HG02610 (cell line): ENCODE measurements at regions not wholly inside any gene's neighbourhood (a gene's known extent, or its start where the extent isn't known, plus 50 kb on each side); places are given as distances from the start of the nearest gene placed in this dataset.

Experiments
- ATAC-seq: cut with Tn5 transposase; IDR thresholded peaks from one replicate; pipeline ENCODE4 v1.9.1; 2021; ENCODE audit warnings: mild to moderate bottlenecking, moderate library complexity; ENCODE audit not compliant: unreplicated experiment

GRCh38 chr7:46695051-46695708, 774.1 kb upstream of the IGFBP3 start:
- no peak for ATAC-seq

GRCh38 chr7:46694058-46694457, 773.0 kb upstream of the IGFBP3 start:
- no peak for ATAC-seq

GRCh38 chr7:46687203-46687602, 766.1 kb upstream of the IGFBP3 start:
- ATAC-seq = no peak

GRCh38 chr7:46685051-46685450, 764.0 kb upstream of the IGFBP3 start:
- ATAC-seq = no peak

GRCh38 chr7:46682836-46683624, 762.0 kb upstream of the IGFBP3 start:
- no peak for ATAC-seq

GRCh38 chr7:46681865-46682503, 760.9 kb upstream of the IGFBP3 start:
- ATAC-seq = no peak

- no peak for ATAC-seq
These were observed 759.1 kb upstream of the IGFBP3 start for GRCh38 chr7:46680147-46680546.

- ATAC-seq = no peak
These were observed 758.6 kb upstream of the IGFBP3 start for GRCh38 chr7:46679671-46680070.

GRCh38 chr7:46678421-46678820, 757.3 kb upstream of the IGFBP3 start:
- no peak for ATAC-seq

- ATAC-seq = no peak
These were observed 754.4 kb upstream of the IGFBP3 start for GRCh38 chr7:46675456-46675855.

- ATAC-seq = no peak
These were observed 751.8 kb upstream of the IGFBP3 start for GRCh38 chr7:46672861-46673260.

- ATAC-seq = no peak
These were observed 750.2 kb upstream of the IGFBP3 start for GRCh38 chr7:46671108-46671769.

- ATAC-seq = no peak
These were observed 748.0 kb upstream of the IGFBP3 start for GRCh38 chr7:46669028-46669427.

GRCh38 chr7:46664453-46664852, 743.4 kb upstream of the IGFBP3 start:
- ATAC-seq = no peak

- no peak for ATAC-seq
These were observed 742.0 kb upstream of the IGFBP3 start for GRCh38 chr7:46663025-46663424.

GRCh38 chr7:46661431-46661830, 740.4 kb upstream of the IGFBP3 start:
- no peak for ATAC-seq

GRCh38 chr7:46660402-46660980, 739.4 kb upstream of the IGFBP3 start:
- no peak for ATAC-seq

- ATAC-seq = no peak
These were observed 737.2 kb upstream of the IGFBP3 start for GRCh38 chr7:46658281-46658680.

GRCh38 chr7:46654546-46655443, 733.7 kb upstream of the IGFBP3 start:
- no peak for ATAC-seq

- ATAC-seq = no peak
These were observed 732.8 kb upstream of the IGFBP3 start for GRCh38 chr7:46653848-46654247.
